HepG2 (cell line): ENCODE measurements at regions not wholly inside any gene's neighbourhood (a gene's known extent, or its start where the extent isn't known, plus 50 kb on each side); places are given as distances from the start of the nearest gene placed in this dataset.

Source experiments
- ATAC-seq: fragments of 200-7000 bp; cut with Tn5 transposase; 3 replicates; pipeline ENCODE4 v1.9.1; 2020; ENCODE audit warnings: mild to moderate bottlenecking, moderate library complexity
- BruUV-seq: library from RNA; stranded (reverse); fragments of 400-500 nt; replicated peaks from 2 replicates; lab custom pipeline; 2021; lab: Mats Ljungman, UMichigan
- CTCF ChIA-PET: fragments of 300-600 bp; formaldehyde crosslinking; extraction: SDS; loops from one replicate; lab custom pipeline; 2021; ENCODE audit warnings: low total read pairs, inconsistent platforms, low intra/inter-chr PET ratio; lab: Yijun Ruan, JAX
- POLR2A ChIA-PET: fragments of 350-600 bp; sonication (Branson Sonifier 250); formaldehyde crosslinking; loops from one replicate; lab custom pipeline; 2020; ENCODE audit warnings: antibody characterized with exemption, inconsistent platforms; lab: Yijun Ruan, JAX
- DNase-seq: peaks from one replicate; pipeline ENCODE4 v3.0.0-alpha.2; 2015; ENCODE audit warnings: low spot score
- FAIRE-seq: peaks from 3 replicates; lab custom pipeline; 2011; peaks lifted over from hg19 to GRCh38; lab: Jason Lieb, UNC
- H2AFZ ChIP-seq: one replicate; pipeline ENCODE4 v1.6.1; 2011; ENCODE audit warnings: low read length, inconsistent platforms
- H3K27ac ChIP-seq: fragments of 300-600 bp; 3 replicates; pipeline ENCODE4 v1.8.0; 2011; ENCODE audit warnings: mixed run types, mild to moderate bottlenecking, mixed read lengths, low read length, inconsistent platforms; ENCODE audit not compliant: insufficient read depth; ENCODE audit errors: extremely low read length
- H3K27me3 ChIP-seq, 2 experiments: fragments of 200-600 bp in 1 of 2; 2 replicates in 1 of 2; 3 replicates in 1 of 2; pipeline versions ENCODE4 v1.6.0 to v1.8.0; 2011; ENCODE audit warnings: low read length in 2 of 2, mild to moderate bottlenecking in 2 of 2, moderate library complexity in 2 of 2, inconsistent platforms in 1 of 2; ENCODE audit not compliant: insufficient read depth in 2 of 2, control insufficient read depth in 1 of 2
- H3K36me3 ChIP-seq, 2 experiments: fragments of 200-600 bp in 1 of 2; replicated peaks in 1 of 2; 2 replicates in 1 of 2; 3 replicates in 1 of 2; pipeline versions ENCODE4 v1.5.1 to v1.8.0; 2011; ENCODE audit warnings: low read length in 2 of 2, inconsistent platforms in 1 of 2; ENCODE audit not compliant: insufficient read depth in 2 of 2, control insufficient read depth in 1 of 2
- H3K4me1 ChIP-seq: 2 replicates; pipeline ENCODE4 v1.5.1; 2012; ENCODE audit warnings: low read length, inconsistent platforms; ENCODE audit not compliant: insufficient read depth
- H3K4me2 ChIP-seq: 2 replicates; pipeline ENCODE4 v1.6.0; 2011; ENCODE audit warnings: low read depth, low read length, inconsistent platforms
- H3K4me3 ChIP-seq, 3 experiments: fragments of 200-600 bp in 1 of 3; sonication (generic), shearing (Covaris generic) in 1 of 3; replicated peaks in 1 of 3; 2 replicates each; pipeline ENCODE4 v1.5.1; 2011 to 2016; ENCODE audit warnings: low read length in 3 of 3, inconsistent platforms in 2 of 3, low read depth in 2 of 3, mild to moderate bottlenecking in 2 of 3, control low read depth in 1 of 3, mixed read lengths in 1 of 3; ENCODE audit not compliant: insufficient read depth in 1 of 3
- H3K79me2 ChIP-seq: one replicate; pipeline ENCODE4 v1.6.1; 2011; ENCODE audit warnings: low read length, inconsistent platforms; ENCODE audit not compliant: insufficient read depth
- H3K9ac ChIP-seq: 2 replicates; pipeline ENCODE4 v1.6.0; 2011; ENCODE audit warnings: mild to moderate bottlenecking, low read depth, low read length, inconsistent platforms; ENCODE audit not compliant: insufficient read depth
- H3K9me3 ChIP-seq: 2 replicates; pipeline ENCODE4 v1.5.1; 2012; ENCODE audit warnings: mild to moderate bottlenecking, low read length
- H4K20me1 ChIP-seq: 2 replicates; pipeline ENCODE4 v1.6.0; 2011; ENCODE audit warnings: inconsistent platforms, mild to moderate bottlenecking, low read length, moderate library complexity; ENCODE audit not compliant: insufficient read depth
- DRAP1 ChIP-seq: IDR thresholded peaks from 2 replicates; pipeline ENCODE4 v1.6.1; 2016; ENCODE audit warnings: missing genetic modification reagents, missing compliant biosample characterization
- ETV6 ChIP-seq: sonication (generic); formaldehyde crosslinking; conservative IDR thresholded peaks from 2 replicates; pipeline ENCODE4 v1.4.0; 2020; ENCODE audit warnings: missing genetic modification reagents
- FOXK2 ChIP-seq: fragments of 450-650 bp; IDR thresholded peaks from 2 replicates; pipeline ENCODE4 v1.6.1; 2016
- HMG20B ChIP-seq: conservative IDR thresholded peaks from 2 replicates; pipeline ENCODE4 v1.6.1; 2016; ENCODE audit warnings: missing genetic modification reagents, missing compliant biosample characterization
- KAT7 ChIP-seq: IDR thresholded peaks from 2 replicates; pipeline ENCODE4 v1.6.1; 2018; ENCODE audit warnings: borderline replicate concordance, missing compliant biosample characterization
- KDM1A ChIP-seq: IDR thresholded peaks from 2 replicates; pipeline ENCODE4 v1.6.1; 2016; ENCODE audit warnings: missing compliant biosample characterization
- KDM6A ChIP-seq: IDR thresholded peaks from 2 replicates; pipeline ENCODE4 v1.6.1; 2016; ENCODE audit warnings: low read depth
- MAX ChIP-seq: IDR thresholded peaks from 2 replicates; pipeline ENCODE4 v1.6.1; 2012; ENCODE audit warnings: inconsistent platforms
- PBX2 ChIP-seq: IDR thresholded peaks from 2 replicates; pipeline ENCODE4 v1.6.1; 2016; ENCODE audit warnings: control low read depth
- POLR2AphosphoS2 ChIP-seq: IDR thresholded peaks from 2 replicates; pipeline ENCODE4 v1.6.1; 2011; ENCODE audit warnings: low read depth, low read length, improper control_type of control experiment
- SRF ChIP-seq: IDR thresholded peaks from 2 replicates; pipeline ENCODE4 v1.6.1; 2011; ENCODE audit warnings: mild to moderate bottlenecking, low read depth, low read length, moderate library complexity
- TEAD3 ChIP-seq: optimal IDR thresholded peaks from 2 replicates; pipeline ENCODE3; 2016; ENCODE audit warnings: borderline replicate concordance
- TFAP4 ChIP-seq: sonication (generic); IDR thresholded peaks from 2 replicates; pipeline ENCODE4 v1.6.1; 2016; ENCODE audit warnings: low read depth, borderline replicate concordance
- TGIF2 ChIP-seq: IDR thresholded peaks from 2 replicates; pipeline ENCODE4 v1.6.1; 2016; ENCODE audit warnings: control low read depth, missing compliant biosample characterization
- ZBTB1 ChIP-seq: sonication (generic); formaldehyde crosslinking; IDR thresholded peaks from 2 replicates; pipeline ENCODE4 v1.4.0; 2020; ENCODE audit warnings: missing genetic modification reagents, borderline replicate concordance
- ZNF207 ChIP-seq: fragments of 450-650 bp; IDR thresholded peaks from 2 replicates; pipeline ENCODE4 v1.6.1; 2016; ENCODE audit warnings: antibody characterized with exemption, borderline replicate concordance
- ZNF326 ChIP-seq: sonication (generic); formaldehyde crosslinking; IDR thresholded peaks from 2 replicates; pipeline ENCODE4 v1.4.0; 2020; ENCODE audit warnings: missing genetic modification reagents, borderline replicate concordance
- ZNF652 ChIP-seq: IDR thresholded peaks from 2 replicates; pipeline ENCODE4 v1.6.1; 2016; ENCODE audit warnings: low read depth, borderline replicate concordance
- WGBS: methylation state at CpG from one replicate; pipeline ENCODE4 v1.1.6; 2017; ENCODE audit warnings: low lambda C conversion rate; 5-methylcytosine and 5-hydroxymethylcytosine counted together
- in situ Hi-C: cut with HindIII; loops from 2 replicates; pipeline ENCODE4 v1.10.0; 2017; ENCODE audit warnings: low pct_unique_long_range_greater_than_20kb; ENCODE audit not compliant: extremely low pct_ligation_motif_present
- intact Hi-C: fragments of 100-400 bp; cut with micrococcal nuclease; formaldehyde crosslinking; loops from one replicate; pipeline ENCODE4 v1.10.0; 2022; ENCODE audit not compliant: unreplicated experiment

GRCh38 chr4:113849771-113850170 is 88.2 kb upstream of the CAMK2D start:
- intact Hi-C loops: no loop called here
- ATAC-seq: no peak

More at GRCh38 chr4:113849771-113850170, 88.2 kb upstream of the CAMK2D start:
- no peak overlapping the region for H3K27ac ChIP-seq
- CTCF ChIA-PET: no interaction called here
- no peak overlapping the region for H3K4me3 ChIP-seq
- H3K79me2 ChIP-seq: no peaks in the 10 kb centered on the region
- BruUV-seq: no TSS peak
- no peaks in the 10 kb centered on the region for H3K9me3 ChIP-seq
- H3K9ac ChIP-seq: no peak overlapping the region
- no peak overlapping the region for H2AFZ ChIP-seq
- FAIRE-seq (no peak), DNase-seq (no peak)
- no peak overlapping the region for H3K4me2 ChIP-seq
- TF ChIP-seq FOXK2 (no peak), POLR2AphosphoS2 (no peak), PBX2 (no peak), DRAP1 (no peak), KDM6A (CRISPR knock-in tag) (no peak), ZNF652 (no peak), TEAD3 (no peak), TFAP4 (no peak), KAT7 (CRISPR knock-in tag) (no peak), TGIF2 (CRISPR knock-in tag) (no peak), ETV6 (CRISPR knock-in tag) (no peak), SRF (no peak), KDM1A (CRISPR knock-in tag) (no peak), ZNF326 (CRISPR knock-in tag) (no peak), ZNF207 (no peak), ZBTB1 (CRISPR knock-in tag) (no peak), MAX (no peak), HMG20B (CRISPR knock-in tag) (no peak)
- POLR2A ChIA-PET: no interaction called here
- no peaks in the 10 kb centered on the region for H3K36me3 ChIP-seq
- H3K27me3 ChIP-seq: no peaks in the 10 kb centered on the region
- in situ Hi-C loops: no loop called here
- 67% methylated on average over 4 of the region's 4 CpGs for WGBS
- H3K4me1 ChIP-seq: no peaks in the 10 kb centered on the region
- H4K20me1 ChIP-seq: no peaks in the 10 kb centered on the region
